ENCODE measurements at regions not wholly inside any gene's neighbourhood (a gene's known extent, or its start where the extent isn't known, plus 50 kb on each side); places are given as distances from the start of the nearest gene placed in this dataset.
"Not testable (repeated sequence)": the region's sequence is repeated elsewhere in the genome, so short reads cannot be mapped to it uniquely, and the experiment has no call there.

- no peak for ATAC-seq (replicated peaks)
- Mint-ChIP-seq H3K27ac (no peak overlapping the region), H3K36me3 (ENCODE audit: low read depth) (no peaks in the 10 kb centered on the region), H3K4me3 (no peak overlapping the region), H3K27me3 (peaks cover 3% of the 10 kb centered on the region), H3K4me1 (no peaks in the 10 kb centered on the region), H3K9me3 (no peaks in the 10 kb centered on the region)
Measured at GRCh38 chr12:24534622-24535021, 414.3 kb downstream of the BCAT1 start.

- no peak for ATAC-seq (replicated peaks)
- Mint-ChIP-seq H3K27ac (no peak overlapping the region), H3K4me1 (no peaks in the 10 kb centered on the region), H3K4me3 (no peak overlapping the region), H3K9me3 (no peaks in the 10 kb centered on the region), H3K36me3 (ENCODE audit: low read depth) (no peaks in the 10 kb centered on the region), H3K27me3 (peaks cover 3% of the 10 kb centered on the region)
Measured at GRCh38 chr12:24533716-24534352, 415.1 kb downstream of the BCAT1 start.

DNA sequence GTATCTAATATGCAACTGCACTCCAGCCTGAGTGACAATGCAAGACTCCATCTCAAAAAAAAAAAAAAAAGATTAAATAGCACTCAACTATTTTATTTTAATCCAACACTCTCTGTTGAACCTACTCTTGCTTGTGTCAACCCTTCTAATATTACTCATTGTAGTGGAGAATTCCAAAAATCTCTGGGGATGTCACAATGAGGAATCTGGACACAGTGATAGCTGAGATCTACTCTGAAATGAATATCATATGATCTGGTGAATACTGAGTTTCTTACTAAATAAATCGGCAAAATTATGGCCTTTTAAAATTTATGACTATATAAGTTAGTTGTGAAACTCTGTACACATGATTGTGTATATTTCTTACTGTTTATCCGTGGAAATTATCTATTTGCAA lies 418.2 kb downstream of the BCAT1 start:
- Mint-ChIP-seq H3K4me1 (no peaks in the 10 kb centered on the region), H3K36me3 (ENCODE audit: low read depth) (no peaks in the 10 kb centered on the region), H3K4me3 (no peak overlapping the region), H3K27ac (no peak overlapping the region), H3K9me3 (peaks cover 6% of the 10 kb centered on the region), H3K27me3 (peaks cover 3% of the 10 kb centered on the region)
- no peak for ATAC-seq (replicated peaks)

- Mint-ChIP-seq H3K27ac (no peak overlapping the region), H3K36me3 (ENCODE audit: low read depth) (no peaks in the 10 kb centered on the region), H3K4me3 (no peak overlapping the region), H3K27me3 (no peaks in the 10 kb centered on the region), H3K4me1 (no peaks in the 10 kb centered on the region), H3K9me3 (peaks cover 20% of the 10 kb centered on the region)
- no peak for ATAC-seq (replicated peaks)
Measured at GRCh38 chr12:24527102-24527501, 421.8 kb downstream of the BCAT1 start.

- Mint-ChIP-seq H3K4me3 (no peak overlapping the region), H3K9me3 (peaks cover 40% of the 10 kb centered on the region), H3K36me3 (ENCODE audit: low read depth) (no peaks in the 10 kb centered on the region), H3K27ac (no peak overlapping the region), H3K27me3 (no peaks in the 10 kb centered on the region), H3K4me1 (no peaks in the 10 kb centered on the region)
- ATAC-seq (replicated peaks) = no peak
Measured at GRCh38 chr12:24522736-24523135, 426.2 kb downstream of the BCAT1 start.

DNA sequence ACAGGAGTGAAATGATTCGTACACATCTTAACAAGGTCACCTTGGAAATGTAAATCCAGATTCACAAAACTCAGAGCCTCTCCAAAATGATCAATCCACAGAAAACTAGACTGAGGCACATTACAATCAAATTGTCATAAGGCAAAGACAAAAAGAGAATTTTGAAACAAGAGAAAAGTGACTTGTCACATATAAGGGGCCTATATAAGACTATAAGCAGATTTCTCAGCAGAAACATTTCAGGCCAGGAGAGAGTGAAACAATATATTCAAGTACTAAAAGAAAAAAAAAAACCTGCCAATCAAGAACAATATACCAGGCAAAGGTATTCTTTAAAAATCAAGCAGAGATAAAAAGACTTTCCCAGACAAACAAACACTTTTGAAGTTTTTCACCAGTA lies 429.1 kb downstream of the BCAT1 start:
- no peaks in the 10 kb centered on the region for H3K36me3 Mint-ChIP-seq (ENCODE audit: low read depth)
- no peaks in the 10 kb centered on the region for H3K4me1 Mint-ChIP-seq
- no peak for ATAC-seq (replicated peaks)
- peaks cover 29% of the 10 kb centered on the region for H3K9me3 Mint-ChIP-seq
- no peak overlapping the region for H3K4me3 Mint-ChIP-seq
- H3K27me3 Mint-ChIP-seq = no peaks in the 10 kb centered on the region
- no peak overlapping the region for H3K27ac Mint-ChIP-seq

DNA sequence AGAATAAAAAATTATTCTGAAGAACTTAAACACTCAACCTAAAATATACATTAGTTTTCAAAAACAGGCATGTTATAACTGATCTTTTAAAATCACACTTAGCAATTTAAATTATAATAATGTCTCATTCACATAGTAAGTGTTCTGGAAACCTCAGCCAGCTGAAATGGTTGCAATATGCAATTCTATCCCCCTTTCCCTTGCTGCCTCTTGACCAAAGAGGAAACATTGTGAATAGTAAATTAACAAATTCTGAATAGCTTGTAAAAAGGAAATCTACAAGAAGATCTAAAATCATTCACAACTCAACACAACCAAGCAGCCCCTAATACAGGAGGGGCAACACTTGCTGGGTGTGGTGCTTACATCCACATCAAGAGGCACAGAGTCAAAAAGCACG lies 431.9 kb downstream of the BCAT1 start:
- no peak for ATAC-seq (replicated peaks)
- no peak overlapping the region for H3K27ac Mint-ChIP-seq
- no peaks in the 10 kb centered on the region for H3K4me1 Mint-ChIP-seq
- H3K9me3 Mint-ChIP-seq = peaks cover 19% of the 10 kb centered on the region
- no peak overlapping the region for H3K4me3 Mint-ChIP-seq
- no peaks in the 10 kb centered on the region for H3K27me3 Mint-ChIP-seq
- no peaks in the 10 kb centered on the region for H3K36me3 Mint-ChIP-seq (ENCODE audit: low read depth)

- Mint-ChIP-seq H3K4me1 (no peaks in the 10 kb centered on the region), H3K27me3 (no peaks in the 10 kb centered on the region), H3K36me3 (ENCODE audit: low read depth) (no peaks in the 10 kb centered on the region), H3K4me3 (no peak overlapping the region), H3K9me3 (no peaks in the 10 kb centered on the region), H3K27ac (no peak overlapping the region)
- no peak for ATAC-seq (replicated peaks)
Measured at GRCh38 chr12:24510581-24511125, 438.2 kb downstream of the BCAT1 start.

DNA sequence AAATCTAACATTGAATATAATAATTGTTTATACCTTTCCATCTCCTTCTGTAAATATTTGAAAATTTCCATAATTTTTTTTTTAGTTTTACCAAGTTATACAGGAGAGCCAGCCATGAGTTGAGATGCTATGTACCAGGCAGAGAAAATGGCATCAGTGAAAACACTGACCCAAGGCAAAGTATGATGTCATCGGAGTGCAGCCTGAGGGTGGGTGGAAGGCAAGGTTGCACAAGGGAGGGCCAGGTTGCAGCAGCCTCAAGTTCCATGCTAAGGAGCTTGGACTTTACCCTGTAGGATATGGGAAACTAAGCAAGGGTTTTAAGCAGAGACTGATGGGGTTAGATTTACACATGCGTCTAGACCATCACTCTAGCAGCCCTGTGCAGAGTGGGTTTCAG lies 441.1 kb downstream of the BCAT1 start:
- no peaks in the 10 kb centered on the region for H3K36me3 Mint-ChIP-seq (ENCODE audit: low read depth)

GRCh38 chr12:24505366-24506015 lies 443.4 kb downstream of the BCAT1 start:
- ATAC-seq (replicated peaks) = no peak
- Mint-ChIP-seq H3K27me3 (no peaks in the 10 kb centered on the region), H3K4me3 (no peak overlapping the region), H3K36me3 (ENCODE audit: low read depth) (no peaks in the 10 kb centered on the region), H3K27ac (no peak overlapping the region), H3K9me3 (peaks cover 3% of the 10 kb centered on the region), H3K4me1 (no peaks in the 10 kb centered on the region)

More for the DNA sequence above, 441.1 kb downstream of the BCAT1 start:
- no peak overlapping the region for H3K27ac Mint-ChIP-seq
- no peaks in the 10 kb centered on the region for H3K4me1 Mint-ChIP-seq
- ATAC-seq (replicated peaks) = no peak
- no peak overlapping the region for H3K4me3 Mint-ChIP-seq
- no peaks in the 10 kb centered on the region for H3K27me3 Mint-ChIP-seq
- no peaks in the 10 kb centered on the region for H3K9me3 Mint-ChIP-seq

DNA sequence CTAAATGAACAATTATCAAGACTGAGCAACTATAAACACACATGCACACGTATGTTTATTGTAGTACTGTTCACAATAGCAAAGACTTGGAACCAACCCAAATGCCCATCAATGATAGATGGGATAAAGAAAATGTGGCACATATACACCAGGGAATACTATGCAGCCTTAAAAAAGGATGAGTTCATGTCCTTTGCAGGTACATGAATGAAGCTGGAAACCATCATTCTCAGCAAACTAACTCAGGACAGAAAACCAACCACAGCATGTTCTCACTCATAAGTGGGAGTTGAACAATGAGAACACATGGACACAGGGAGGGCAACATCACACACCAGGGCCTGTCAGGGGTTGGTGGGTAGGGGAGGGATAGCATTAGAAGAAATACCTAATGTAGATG lies 445.4 kb downstream of the BCAT1 start:
- not testable (repeated sequence) for H3K27ac Mint-ChIP-seq; H3K36me3 Mint-ChIP-seq (ENCODE audit: low read depth); ATAC-seq (replicated peaks); H3K4me1 Mint-ChIP-seq; H3K27me3 Mint-ChIP-seq; H3K9me3 Mint-ChIP-seq; H3K4me3 Mint-ChIP-seq

DNA sequence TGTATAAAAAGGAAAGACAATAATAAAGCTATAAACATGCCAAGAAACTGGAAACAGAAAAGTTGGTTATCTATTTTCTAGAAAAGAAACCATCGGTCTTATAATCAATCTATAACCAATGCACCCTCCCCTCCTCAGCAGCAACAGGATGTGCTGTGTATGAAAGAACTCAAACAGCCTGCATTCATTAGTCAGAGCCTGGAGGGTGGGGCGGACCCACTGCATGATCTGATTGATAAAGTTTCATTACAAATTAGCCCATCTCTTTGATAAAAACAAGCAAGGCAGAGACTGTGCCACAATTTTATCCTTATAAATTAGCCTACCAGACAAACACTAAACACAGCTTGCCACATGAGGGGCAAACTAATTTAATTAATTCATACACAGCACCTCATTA lies 448.1 kb downstream of the BCAT1 start:
- Mint-ChIP-seq H3K4me3 (no peak overlapping the region), H3K27ac (no peak overlapping the region)
- no peak for ATAC-seq (replicated peaks)

DNA sequence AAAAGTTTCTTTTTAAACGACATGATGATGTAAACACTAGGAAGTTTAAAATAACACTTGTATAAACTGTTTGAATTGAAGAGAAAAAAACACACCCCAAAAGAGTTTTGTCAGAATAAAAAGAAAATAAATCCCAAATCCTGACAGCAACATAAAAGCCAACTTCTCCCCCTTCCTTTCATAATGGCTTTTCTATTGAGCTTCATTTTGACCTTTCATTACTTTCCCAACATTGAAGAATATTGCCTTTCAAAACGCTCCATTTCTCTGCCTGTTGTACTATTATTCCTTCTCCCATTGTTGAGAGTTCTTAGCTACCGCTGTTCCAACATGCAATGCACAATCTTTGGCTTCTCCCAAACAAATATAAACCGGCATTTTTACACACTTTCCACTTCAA lies 448.5 kb downstream of the BCAT1 start:
- no peaks in the 10 kb centered on the region for H3K4me1 Mint-ChIP-seq
- H3K4me3 Mint-ChIP-seq = no peak overlapping the region
- ATAC-seq (replicated peaks) = no peak
- no peak overlapping the region for H3K27ac Mint-ChIP-seq
- peaks cover 3% of the 10 kb centered on the region for H3K9me3 Mint-ChIP-seq
- no peaks in the 10 kb centered on the region for H3K27me3 Mint-ChIP-seq
- no peaks in the 10 kb centered on the region for H3K36me3 Mint-ChIP-seq (ENCODE audit: low read depth)

More for the DNA sequence above, 448.1 kb downstream of the BCAT1 start:
- no peaks in the 10 kb centered on the region for H3K27me3 Mint-ChIP-seq
- H3K9me3 Mint-ChIP-seq = peaks cover 3% of the 10 kb centered on the region
- no peaks in the 10 kb centered on the region for H3K36me3 Mint-ChIP-seq (ENCODE audit: low read depth)
- H3K4me1 Mint-ChIP-seq = no peaks in the 10 kb centered on the region

GRCh38 chr12:24499151-24500146 lies 449.5 kb downstream of the BCAT1 start:
- Mint-ChIP-seq H3K27me3 (no peaks in the 10 kb centered on the region), H3K27ac (no peak overlapping the region), H3K4me1 (no peaks in the 10 kb centered on the region), H3K36me3 (ENCODE audit: low read depth) (no peaks in the 10 kb centered on the region), H3K9me3 (peaks cover 3% of the 10 kb centered on the region), H3K4me3 (no peak overlapping the region)
- no peak for ATAC-seq (replicated peaks)

Measured in activated T-helper 17 cell treated with anti-CD3 and anti-CD28 coated beads, Interleukin-2, amount 50 U/mL, for 72 hours (primary cell).